Astrocyte of the spinal cord (primary cell): ENCODE measurements at regions not wholly inside any gene's neighbourhood (a gene's known extent, or its start where the extent isn't known, plus 50 kb on each side); places are given as distances from the start of the nearest gene placed in this dataset.

Experiments
- DNase-seq: peaks from one replicate; pipeline ENCODE4 v3.0.0; 2011; ENCODE audit warnings: low read depth, low spot score
- H3K4me3 ChIP-seq: 2 replicates; pipeline ENCODE4 v1.5.1; 2011; ENCODE audit warnings: low read depth, mild to moderate bottlenecking, low read length, moderate library complexity
- in situ Hi-C: cut with HindIII; loops from 2 replicates; pipeline ENCODE4 v1.10.0; 2017; ENCODE audit warnings: low sequenced_read_pairs
- TF ChIP-seq, protein P1 (sequence below): IDR thresholded peaks from 2 replicates; pipeline ENCODE4 v1.5.1; 2012; ENCODE audit warnings: low read depth, mild to moderate bottlenecking, low read length, inconsistent platforms

DNA sequence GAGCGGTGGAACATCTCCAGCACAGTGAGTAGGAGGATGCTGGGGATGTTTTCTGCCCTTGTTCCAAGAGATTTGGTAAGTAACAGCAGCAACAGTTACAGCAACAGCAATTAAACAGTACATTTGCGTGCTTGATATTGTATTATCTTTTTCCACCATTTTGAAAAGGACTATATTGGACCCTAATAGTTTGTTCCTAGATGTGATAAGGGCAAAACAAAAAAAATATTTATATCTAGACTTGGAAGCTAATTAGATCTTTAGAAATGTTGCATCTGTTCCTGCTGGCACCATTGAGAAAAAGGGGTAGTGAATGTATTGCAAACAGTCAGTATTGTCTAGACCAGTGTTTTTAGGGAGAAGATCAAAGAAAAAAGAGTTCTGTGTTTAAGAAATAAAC is 759.9 kb downstream of the JRKL start:
- no peak overlapping the region for H3K4me3 ChIP-seq
- TF ChIP-seq, protein P1, sequence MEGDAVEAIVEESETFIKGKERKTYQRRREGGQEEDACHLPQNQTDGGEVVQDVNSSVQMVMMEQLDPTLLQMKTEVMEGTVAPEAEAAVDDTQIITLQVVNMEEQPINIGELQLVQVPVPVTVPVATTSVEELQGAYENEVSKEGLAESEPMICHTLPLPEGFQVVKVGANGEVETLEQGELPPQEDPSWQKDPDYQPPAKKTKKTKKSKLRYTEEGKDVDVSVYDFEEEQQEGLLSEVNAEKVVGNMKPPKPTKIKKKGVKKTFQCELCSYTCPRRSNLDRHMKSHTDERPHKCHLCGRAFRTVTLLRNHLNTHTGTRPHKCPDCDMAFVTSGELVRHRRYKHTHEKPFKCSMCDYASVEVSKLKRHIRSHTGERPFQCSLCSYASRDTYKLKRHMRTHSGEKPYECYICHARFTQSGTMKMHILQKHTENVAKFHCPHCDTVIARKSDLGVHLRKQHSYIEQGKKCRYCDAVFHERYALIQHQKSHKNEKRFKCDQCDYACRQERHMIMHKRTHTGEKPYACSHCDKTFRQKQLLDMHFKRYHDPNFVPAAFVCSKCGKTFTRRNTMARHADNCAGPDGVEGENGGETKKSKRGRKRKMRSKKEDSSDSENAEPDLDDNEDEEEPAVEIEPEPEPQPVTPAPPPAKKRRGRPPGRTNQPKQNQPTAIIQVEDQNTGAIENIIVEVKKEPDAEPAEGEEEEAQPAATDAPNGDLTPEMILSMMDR = no peak
- DNase-seq = no peak
- in situ Hi-C loops = no loop called here

DNA sequence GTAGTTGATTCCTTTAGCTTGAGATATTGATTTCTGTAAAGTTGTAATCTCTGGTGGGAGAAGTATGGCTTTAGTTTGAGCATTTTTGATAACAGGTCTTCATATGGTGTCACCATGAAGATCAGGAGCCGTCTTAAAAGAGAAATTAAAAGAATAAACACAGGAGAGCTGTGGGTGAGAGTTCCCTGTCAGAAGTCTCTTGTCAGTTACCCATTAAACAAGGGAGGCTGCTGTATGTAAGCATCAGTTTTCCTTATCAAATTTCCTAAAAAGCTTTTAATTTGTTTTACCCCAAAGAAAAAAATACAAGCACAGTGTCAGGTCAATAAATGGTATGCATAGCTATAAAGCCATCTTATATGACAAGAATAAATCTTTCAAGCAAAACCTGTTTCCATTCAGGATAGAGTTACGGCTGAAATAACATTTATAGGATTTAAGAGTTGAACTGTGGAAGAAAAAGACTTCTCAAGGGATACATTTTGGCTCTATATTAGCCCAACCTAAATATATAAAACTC is 767.5 kb downstream of the JRKL start:
- DNase-seq = no peak
- in situ Hi-C loops = no loop called here
- TF ChIP-seq, protein P1 = no peak
- H3K4me3 ChIP-seq = no peak overlapping the region

DNA sequence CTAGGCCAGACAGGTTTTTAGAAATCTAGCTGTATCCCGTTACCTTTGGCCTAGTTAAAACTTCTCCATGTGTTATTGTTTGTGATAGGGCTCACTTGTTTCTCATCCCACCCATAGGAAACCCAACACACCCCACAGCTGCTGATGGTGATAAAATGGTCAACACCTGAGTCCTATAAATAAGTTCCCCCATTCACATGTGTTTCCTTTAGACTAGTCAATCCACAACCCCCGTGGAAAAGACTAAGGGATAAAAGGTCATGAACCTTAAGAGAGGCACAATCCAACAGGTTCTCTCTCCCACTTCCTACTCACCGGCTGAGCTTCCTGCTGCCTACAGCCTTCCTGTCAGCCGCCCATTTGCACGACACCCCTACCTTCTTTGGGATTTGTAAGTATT is 768.4 kb downstream of the JRKL start:
- H3K4me3 ChIP-seq = no peak overlapping the region
- DNase-seq = no peak
- in situ Hi-C loops = no loop called here
- TF ChIP-seq, protein P1 = no peak

DNA sequence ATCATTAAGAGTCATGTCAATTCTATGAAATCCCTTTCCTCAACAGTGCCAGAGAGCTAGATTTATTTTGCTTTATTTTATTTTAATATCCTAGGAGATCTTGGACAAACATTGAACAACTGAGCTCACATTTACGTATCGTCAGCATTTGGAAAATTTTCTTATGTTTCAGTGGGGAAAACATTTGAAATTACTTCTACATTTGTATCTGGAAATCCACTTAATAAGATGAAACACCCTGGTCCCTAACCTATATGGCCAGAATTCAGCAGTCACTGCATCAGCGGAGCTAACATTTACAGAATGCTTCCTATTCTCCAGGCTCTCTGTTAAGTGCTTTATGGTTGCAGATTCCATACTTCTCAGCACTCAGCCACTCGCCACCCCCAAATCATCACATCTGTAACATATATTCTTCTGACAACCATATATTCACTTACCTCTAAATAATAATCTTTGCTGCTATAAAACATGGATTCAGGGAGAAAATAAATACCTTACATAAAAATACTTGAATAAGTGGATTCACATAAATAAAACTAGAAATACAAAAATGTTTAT is 773.9 kb downstream of the JRKL start:
- H3K4me3 ChIP-seq = no peak overlapping the region
- in situ Hi-C loops = no loop called here
- DNase-seq = no peak
- TF ChIP-seq, protein P1 = no peak

DNA sequence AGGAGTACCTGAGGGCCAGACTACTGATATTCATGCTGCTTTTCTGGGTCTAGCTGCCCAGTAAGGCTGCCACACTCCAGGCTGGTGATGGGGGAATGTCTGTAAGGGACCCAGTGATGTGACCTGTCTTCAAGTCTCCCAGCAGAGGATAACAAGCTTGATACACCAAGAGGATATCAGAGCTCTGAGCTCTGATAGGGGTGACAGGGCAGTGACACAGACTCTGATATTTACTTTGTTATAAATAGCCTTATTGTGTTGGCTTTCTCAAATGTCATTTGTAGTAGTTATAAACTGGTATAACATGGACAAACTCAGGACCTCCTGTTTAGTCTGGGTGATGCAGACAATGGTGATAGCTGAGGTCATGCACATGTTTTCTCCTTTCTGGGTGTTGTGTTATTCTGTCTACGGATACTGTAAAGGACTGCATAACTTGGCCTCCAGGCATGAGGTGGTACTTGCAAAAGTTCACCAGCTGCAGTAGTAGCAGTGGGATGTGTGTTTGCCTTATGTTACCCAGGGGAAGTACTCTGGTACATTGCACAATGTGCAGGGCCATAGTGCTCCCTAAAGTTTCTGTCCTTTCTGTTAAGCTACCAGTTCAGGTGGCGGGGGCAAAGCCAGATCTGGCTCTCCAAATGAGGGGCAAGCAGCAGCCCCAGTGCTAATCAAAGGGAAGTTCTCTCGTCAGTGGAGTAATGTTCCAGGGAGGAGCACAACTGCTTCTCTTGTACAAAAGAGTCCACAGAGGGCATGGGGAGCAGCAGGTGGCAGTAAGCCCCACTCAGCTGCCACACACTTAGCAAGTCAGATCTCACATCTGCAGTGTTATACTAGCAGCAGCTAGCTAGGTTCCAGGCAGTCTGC is 812.2 kb downstream of the JRKL start:
- in situ Hi-C loops = no loop called here
- H3K4me3 ChIP-seq = no peak overlapping the region
- DNase-seq = no peak
- TF ChIP-seq, protein P1 = no peak

DNA sequence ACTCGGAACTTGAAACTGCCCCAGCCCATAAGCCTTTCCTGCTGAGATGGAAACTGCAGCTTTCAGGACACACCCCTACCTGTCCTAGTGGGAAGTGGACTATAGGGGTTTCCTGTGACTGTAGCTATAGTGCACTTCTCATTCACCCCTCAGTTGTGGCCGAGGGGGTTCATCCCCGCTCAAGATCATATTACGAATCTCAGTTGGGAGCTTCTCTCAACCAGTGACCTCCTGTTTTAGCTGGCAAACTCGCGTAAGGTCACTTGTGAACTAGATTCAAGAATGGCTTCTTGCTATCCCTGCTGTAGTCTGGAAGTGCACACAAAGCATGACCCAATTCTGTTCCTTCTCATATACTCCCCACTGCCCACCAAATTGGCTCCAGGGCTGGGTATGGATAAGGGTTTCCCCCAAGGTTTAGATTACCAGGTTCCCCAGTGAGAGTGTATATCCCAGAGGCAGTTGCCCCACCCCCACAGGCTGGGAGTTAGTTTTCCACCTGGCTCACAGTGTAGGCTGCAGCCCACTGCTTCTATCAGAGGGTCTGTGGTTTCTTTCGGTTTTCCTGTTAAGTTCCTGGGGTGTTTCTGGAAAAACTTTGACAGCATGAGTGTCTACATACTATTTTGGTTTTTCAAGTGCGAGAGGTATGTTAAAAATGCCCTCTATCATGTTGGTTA is 812.9 kb downstream of the JRKL start:
- TF ChIP-seq, protein P1 = no peak
- H3K4me3 ChIP-seq = no peak overlapping the region
- no peak for DNase-seq
- in situ Hi-C loops = no loop called here
